ENCODE measurements at regions not wholly inside any gene's neighbourhood (a gene's known extent, or its start where the extent isn't known, plus 50 kb on each side); places are given as distances from the start of the nearest gene placed in this dataset.

GRCh38 chrX:20593836-20594235, 327.1 kb upstream of the RPS6KA3 start:
- no peak overlapping the region for H3K4me3 ChIP-seq (ENCODE audit: low read depth, low read length)
- DNase-seq (ENCODE audit: low read depth): no peak
- no peak for TF ChIP-seq CTCF (IDR thresholded peaks at IDR 0.05; ENCODE audit: low read depth, low read length, missing control alignments)

GRCh38 chrX:20593402-20593801, 326.7 kb upstream of the RPS6KA3 start:
- TF ChIP-seq CTCF (IDR thresholded peaks at IDR 0.05; ENCODE audit: low read depth, low read length, missing control alignments): no peak

GRCh38 chrX:20591246-20591645, 324.5 kb upstream of the RPS6KA3 start:
- no peak for TF ChIP-seq CTCF (IDR thresholded peaks at IDR 0.05; ENCODE audit: low read depth, low read length, missing control alignments)
- H3K4me3 ChIP-seq (ENCODE audit: low read depth, low read length): no peak overlapping the region
- DNase-seq (ENCODE audit: low read depth): no peak

More at GRCh38 chrX:20593402-20593801, 326.7 kb upstream of the RPS6KA3 start:
- no peak for DNase-seq (ENCODE audit: low read depth)
- H3K4me3 ChIP-seq (ENCODE audit: low read depth, low read length): no peak overlapping the region

GRCh38 chrX:20585782-20586181, 319.1 kb upstream of the RPS6KA3 start:
- no peak for DNase-seq (ENCODE audit: low read depth)
- TF ChIP-seq CTCF (IDR thresholded peaks at IDR 0.05; ENCODE audit: low read depth, low read length, missing control alignments): no peak
- no peak overlapping the region for H3K4me3 ChIP-seq (ENCODE audit: low read depth, low read length)

GRCh38 chrX:20571611-20572010, 304.9 kb upstream of the RPS6KA3 start:
- no peak for DNase-seq (ENCODE audit: low read depth)

GRCh38 chrX:20567108-20567507, 300.4 kb upstream of the RPS6KA3 start:
- no peak for DNase-seq (ENCODE audit: low read depth)
- TF ChIP-seq CTCF (IDR thresholded peaks at IDR 0.05; ENCODE audit: low read depth, low read length, missing control alignments): no peak
- no peak overlapping the region for H3K4me3 ChIP-seq (ENCODE audit: low read depth, low read length)

More at GRCh38 chrX:20571611-20572010, 304.9 kb upstream of the RPS6KA3 start:
- no peak overlapping the region for H3K4me3 ChIP-seq (ENCODE audit: low read depth, low read length)
- no peak for TF ChIP-seq CTCF (IDR thresholded peaks at IDR 0.05; ENCODE audit: low read depth, low read length, missing control alignments)

GRCh38 chrX:20547611-20548051, 280.9 kb upstream of the RPS6KA3 start:
- TF ChIP-seq CTCF (IDR thresholded peaks at IDR 0.05; ENCODE audit: low read depth, low read length, missing control alignments): no peak
- no peak overlapping the region for H3K4me3 ChIP-seq (ENCODE audit: low read depth, low read length)
- no peak for DNase-seq (ENCODE audit: low read depth)

Data from GM12864 (cell line).